Sigmoid colon (tissue), 6 donors: ENCODE measurements at regions not wholly inside any gene's neighbourhood (a gene's known extent, or its start where the extent isn't known, plus 50 kb on each side); places are given as distances from the start of the nearest gene placed in this dataset.

Experiments
- DNase-seq: peaks from one replicate; pipeline ENCODE4 v3.0.0-alpha.2; 2019
- H3K27ac ChIP-seq, 4 donors: fragments of 200-600 bp; sonication (generic); one replicate each; pipeline ENCODE4 v1.5.1; 2016 to 2019; ENCODE audit warnings: mild to moderate bottlenecking in 1 of 4
- H3K27me3 ChIP-seq, 3 donors: fragments of 200-600 bp; sonication (generic); one replicate each; pipeline ENCODE4 v1.5.1; 2019; ENCODE audit warnings: mild to moderate bottlenecking in 1 of 3
- H3K36me3 ChIP-seq, 4 donors: fragments of 200-600 bp; sonication (generic); one replicate each; pipeline ENCODE4 v1.5.1; 2016 to 2019
- H3K4me1 ChIP-seq, 4 donors: fragments of 200-600 bp; sonication (generic); one replicate each; pipeline ENCODE4 v1.5.1; 2017 to 2019
- H3K4me3 ChIP-seq, 4 donors: fragments of 200-600 bp; sonication (generic); one replicate each; pipeline ENCODE4 v1.5.1; 2017 to 2019; ENCODE audit warnings: mild to moderate bottlenecking in 2 of 4, moderate library complexity in 1 of 4
- H3K9me3 ChIP-seq, 4 donors: fragments of 200-600 bp in 3 of 4; sonication (generic) in 3 of 4; one replicate each; pipeline versions ENCODE4 v1.5.1 to v1.6.1; 2013 to 2019
- CTCF ChIP-seq, 4 experiments: fragments of 450-650 bp in 3 of 4; fragments of 200-600 bp in 1 of 4; IDR thresholded peaks; one replicate each; pipeline ENCODE4 v1.5.1; 2016 to 2019; ENCODE audit warnings: antibody characterized with exemption in 4 of 4, mild to moderate bottlenecking in 3 of 4, moderate library complexity in 2 of 4
- EP300 ChIP-seq, 4 donors: sonication (generic); formaldehyde crosslinking; IDR thresholded peaks; one replicate each; pipeline ENCODE4 v1.6.1; 2017; ENCODE audit warnings: antibody characterized with exemption in 4 of 4
- POLR2A ChIP-seq, 2 donors: fragments of 450-650 bp; IDR thresholded peaks; one replicate each; pipeline ENCODE4 v1.6.1; 2016; ENCODE audit warnings: antibody characterized with exemption in 2 of 2, mild to moderate bottlenecking in 2 of 2, moderate library complexity in 2 of 2
- POLR2AphosphoS5 ChIP-seq, 4 donors: sonication (generic); formaldehyde crosslinking; IDR thresholded peaks; one replicate each; pipeline ENCODE4 v1.6.1; 2017; ENCODE audit warnings: antibody characterized with exemption in 4 of 4
- WGBS, 2 donors: extraction: QIAGEN DNeasy Blood & Tissue Kit; methylation state at CpG; one replicate each; pipeline ENCODE4 v1.1.7; 2013; 5-methylcytosine and 5-hydroxymethylcytosine counted together
- intact Hi-C: fragments of 100-400 bp; cut with DNase I; formaldehyde crosslinking; loops from one replicate; pipeline ENCODE4 v1.15.1; 2023
- donor health status: healthy with polysubstance abuse.
- donor health status: healthy.

- 85 to 95% methylated on average over 2 of the region's 2 CpGs for WGBS, 2 donors
- Histone ChIP-seq H3K27me3 (no peaks in the 10 kb centered on the region), H3K36me3 (no peaks in the 10 kb centered on the region), H3K4me3 (no peak overlapping the region), H3K27ac (no peak overlapping the region), H3K9me3 (peaks cover 0 to 14% (median 1%) of the 10 kb centered on the region in 4 donors), H3K4me1 (peaks cover 0 to 2% (median under 1%) of the 10 kb centered on the region in 4 donors)
- no peak for DNase-seq
- intact Hi-C loops = no loop called here
- TF ChIP-seq CTCF (IDR thresholded peaks at IDR 0.05) (no peak), EP300 (IDR thresholded peaks at IDR 0.05) (no peak), POLR2A (IDR thresholded peaks at IDR 0.05) (no peak), POLR2AphosphoS5 (IDR thresholded peaks at IDR 0.05) (no peak)
Observed at GRCh38 chr5:115440782-115441451, 103.7 kb downstream of the FEM1C start.

- Histone ChIP-seq H3K9me3 (peaks cover 0 to 14% (median 1%) of the 10 kb centered on the region in 4 donors), H3K36me3 (no peaks in the 10 kb centered on the region), H3K27me3 (no peaks in the 10 kb centered on the region), H3K27ac (no peak overlapping the region), H3K4me1 (peaks cover 0 to 15% (median 5%) of the 10 kb centered on the region in 4 donors), H3K4me3 (no peak overlapping the region)
- DNase-seq = no peak
- intact Hi-C loops = no loop called here
- WGBS, 2 donors = 93 to 94% methylated on average over 2 of the region's 2 CpGs
- no peak for TF ChIP-seq CTCF (IDR thresholded peaks at IDR 0.05)
- TF ChIP-seq POLR2AphosphoS5 (IDR thresholded peaks at IDR 0.05) = no peak
- TF ChIP-seq POLR2A (IDR thresholded peaks at IDR 0.05) = no peak
- TF ChIP-seq EP300 (IDR thresholded peaks at IDR 0.05) = no peak
Observed at GRCh38 chr5:115439639-115440038, 104.9 kb downstream of the FEM1C start.

GRCh38 chr5:115439042-115439441 is 105.5 kb downstream of the FEM1C start:
- WGBS, 2 donors = 90 to 92% methylated on average over 2 of the region's 2 CpGs
- H3K27ac ChIP-seq = no peak overlapping the region
- intact Hi-C loops = no loop called here

GRCh38 chr5:115435778-115436712 is 108.5 kb downstream of the FEM1C start:
- no peak for DNase-seq
- no peak overlapping the region for H3K4me3 ChIP-seq
- WGBS, 2 donors = 75 to 81% methylated on average over 3 of the region's 3 CpGs
- H3K36me3 ChIP-seq = no peaks in the 10 kb centered on the region
- TF ChIP-seq CTCF (IDR thresholded peaks at IDR 0.05) = no peak
- TF ChIP-seq POLR2A (IDR thresholded peaks at IDR 0.05) = no peak
- no peak for TF ChIP-seq POLR2AphosphoS5 (IDR thresholded peaks at IDR 0.05)
- TF ChIP-seq EP300 (IDR thresholded peaks at IDR 0.05) = no peak
- no peak overlapping the region for H3K27ac ChIP-seq
- peaks cover 0 to 27% (median 17%) of the 10 kb centered on the region in 4 donors for H3K4me1 ChIP-seq
- peaks cover 0 to 14% (median under 1%) of the 10 kb centered on the region in 4 donors for H3K9me3 ChIP-seq
- intact Hi-C loops = no loop called here
- H3K27me3 ChIP-seq = no peaks in the 10 kb centered on the region

More at GRCh38 chr5:115439042-115439441, 105.5 kb downstream of the FEM1C start:
- no peak overlapping the region for H3K4me3 ChIP-seq
- no peaks in the 10 kb centered on the region for H3K36me3 ChIP-seq
- H3K4me1 ChIP-seq = peaks cover 0 to 15% (median 5%) of the 10 kb centered on the region in 4 donors
- TF ChIP-seq POLR2A (IDR thresholded peaks at IDR 0.05) (no peak), EP300 (IDR thresholded peaks at IDR 0.05) (no peak), POLR2AphosphoS5 (IDR thresholded peaks at IDR 0.05) (no peak)
- no peak for DNase-seq
- peaks cover 0 to 14% (median 1%) of the 10 kb centered on the region in 4 donors for H3K9me3 ChIP-seq
- H3K27me3 ChIP-seq = no peaks in the 10 kb centered on the region
